HepG2 (cell line): ENCODE measurements at regions not wholly inside any gene's neighbourhood (a gene's known extent, or its start where the extent isn't known, plus 50 kb on each side); places are given as distances from the start of the nearest gene placed in this dataset.
A peak's percentile ranks its signal among the peaks of the same experiment; 100 is the strongest.

ENCODE experiments used
- ELF4 ChIP-seq: sonication (generic); formaldehyde crosslinking; IDR thresholded peaks from 2 replicates; pipeline ENCODE4 v1.5.0; 2020; ENCODE audit warnings: missing genetic modification reagents, mild to moderate bottlenecking, moderate library complexity, borderline replicate concordance
- FOXA3 ChIP-seq: IDR thresholded peaks from 2 replicates; pipeline ENCODE4 v1.6.1; 2016; ENCODE audit warnings: missing genetic modification reagents, missing compliant biosample characterization
- GPN1 ChIP-seq: sonication (generic); formaldehyde crosslinking; IDR thresholded peaks from 2 replicates; pipeline ENCODE4 v1.5.1; 2020; ENCODE audit warnings: missing genetic modification reagents, borderline replicate concordance
- HOXA7 ChIP-seq: sonication (generic); formaldehyde crosslinking; IDR thresholded peaks from 2 replicates; pipeline ENCODE4 v1.8.1; 2022; ENCODE audit warnings: mild to moderate bottlenecking, missing genetic modification reagents, moderate library complexity
- MAFF ChIP-seq: IDR thresholded peaks from 2 replicates; pipeline ENCODE4 v1.6.1; 2011; ENCODE audit warnings: low read depth, low read length, improper control_type of control experiment
- MLLT10 ChIP-seq: sonication (generic); formaldehyde crosslinking; IDR thresholded peaks from 2 replicates; pipeline ENCODE4 v1.4.0; 2020; ENCODE audit warnings: missing genetic modification reagents
- NFYB ChIP-seq: sonication (generic); formaldehyde crosslinking; IDR thresholded peaks from 2 replicates; pipeline ENCODE4 v1.4.0; 2020; ENCODE audit warnings: missing genetic modification reagents
- PRDM4 ChIP-seq: sonication (generic); formaldehyde crosslinking; IDR thresholded peaks from 2 replicates; pipeline ENCODE4 v1.9.0; 2021; ENCODE audit warnings: missing genetic modification reagents, borderline replicate concordance
- PTBP1 ChIP-seq: fragments of 200-400 bp; formaldehyde crosslinking; IDR thresholded peaks from 2 replicates; pipeline ENCODE4 v1.6.1; 2018; ENCODE audit warnings: low read length, low read depth; ENCODE audit not compliant: poor library complexity, severe bottlenecking
- RNF2 ChIP-seq: fragments of 450-650 bp; conservative IDR thresholded peaks from 2 replicates; pipeline ENCODE4 v1.6.1; 2016; ENCODE audit warnings: low read depth
- SMAD1 ChIP-seq: sonication (generic); formaldehyde crosslinking; IDR thresholded peaks from 2 replicates; pipeline ENCODE4 v1.4.0; 2020; ENCODE audit warnings: missing genetic modification reagents, low read depth, mild to moderate bottlenecking, borderline replicate concordance
- ZNF296 ChIP-seq: sonication (generic); formaldehyde crosslinking; conservative IDR thresholded peaks from 2 replicates; pipeline ENCODE4 v1.5.0; 2020; ENCODE audit warnings: mild to moderate bottlenecking, missing genetic modification reagents
- ZNF367 ChIP-seq: sonication (generic); formaldehyde crosslinking; IDR thresholded peaks from 2 replicates; pipeline ENCODE4 v1.4.0; 2020; ENCODE audit warnings: missing genetic modification reagents, borderline replicate concordance
- ZNF567 ChIP-seq: sonication (generic); formaldehyde crosslinking; IDR thresholded peaks from 2 replicates; pipeline ENCODE4 v1.8.1; 2023; ENCODE audit warnings: mild to moderate bottlenecking, missing genetic modification reagents, borderline replicate concordance
- ZNF607 ChIP-seq: sonication (generic); formaldehyde crosslinking; IDR thresholded peaks from 2 replicates; pipeline ENCODE4 v1.5.1; 2020; ENCODE audit warnings: missing genetic modification reagents, mild to moderate bottlenecking, borderline replicate concordance
- ZNF639 ChIP-seq: conservative IDR thresholded peaks from 2 replicates; pipeline ENCODE4 v1.6.1; 2018; ENCODE audit warnings: missing genetic modification reagents
- ZNF660 ChIP-seq: sonication (generic); formaldehyde crosslinking; IDR thresholded peaks from 2 replicates; pipeline ENCODE4 v1.5.1; 2020; ENCODE audit warnings: mild to moderate bottlenecking, low read depth, missing genetic modification reagents, borderline replicate concordance
- ZNF672 ChIP-seq: sonication (generic); formaldehyde crosslinking; IDR thresholded peaks from 2 replicates; pipeline ENCODE4 v1.8.1; 2022; ENCODE audit warnings: missing genetic modification reagents
- ZNF878 ChIP-seq: sonication (generic); formaldehyde crosslinking; IDR thresholded peaks from 2 replicates; pipeline ENCODE4 v1.8.1; 2023; ENCODE audit warnings: mild to moderate bottlenecking, missing genetic modification reagents, moderate library complexity
- TF ChIP-seq, protein P1 (sequence below): sonication (generic); formaldehyde crosslinking; IDR thresholded peaks from 2 replicates; pipeline ENCODE4 v1.9.0; 2021; ENCODE audit warnings: missing genetic modification reagents, borderline replicate concordance
- TF ChIP-seq, protein P2 (sequence below): sonication (generic); formaldehyde crosslinking; conservative IDR thresholded peaks from 2 replicates; pipeline ENCODE4 v1.4.0; 2020; ENCODE audit warnings: missing genetic modification reagents
- TF ChIP-seq, protein P3 (sequence below): IDR thresholded peaks from 2 replicates; pipeline ENCODE4 v1.6.1; 2012; ENCODE audit warnings: inconsistent platforms

GRCh38 chr20:50274570-50275430, 84.2 kb downstream of the CEBPB start (continued):
- TF ChIP-seq GPN1 (CRISPR knock-in tag) = no peak
- TF ChIP-seq ZNF672 (CRISPR knock-in tag) = no peak
- TF ChIP-seq ZNF607 (CRISPR knock-in tag) = peak; percentile 66
- TF ChIP-seq ZNF567 (CRISPR knock-in tag) = peak; percentile 86; the same call in 1 of the 2 replicates
- TF ChIP-seq FOXA3 (CRISPR knock-in tag) = peak; percentile 88
- peak; percentile 83; the same call in 1 of the 2 replicates for TF ChIP-seq SMAD1 (CRISPR knock-in tag)
- TF ChIP-seq, protein P1, sequence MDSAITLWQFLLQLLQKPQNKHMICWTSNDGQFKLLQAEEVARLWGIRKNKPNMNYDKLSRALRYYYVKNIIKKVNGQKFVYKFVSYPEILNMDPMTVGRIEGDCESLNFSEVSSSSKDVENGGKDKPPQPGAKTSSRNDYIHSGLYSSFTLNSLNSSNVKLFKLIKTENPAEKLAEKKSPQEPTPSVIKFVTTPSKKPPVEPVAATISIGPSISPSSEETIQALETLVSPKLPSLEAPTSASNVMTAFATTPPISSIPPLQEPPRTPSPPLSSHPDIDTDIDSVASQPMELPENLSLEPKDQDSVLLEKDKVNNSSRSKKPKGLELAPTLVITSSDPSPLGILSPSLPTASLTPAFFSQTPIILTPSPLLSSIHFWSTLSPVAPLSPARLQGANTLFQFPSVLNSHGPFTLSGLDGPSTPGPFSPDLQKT (CRISPR knock-in tag) = no peak
- TF ChIP-seq PTBP1 = peak; percentile 91
- peak; percentile 98 for TF ChIP-seq ZNF296 (CRISPR knock-in tag)
- TF ChIP-seq MLLT10 (CRISPR knock-in tag) = no peak
- TF ChIP-seq PRDM4 (CRISPR knock-in tag) = no peak
- no peak for TF ChIP-seq ELF4
- no peak for TF ChIP-seq MAFF
- TF ChIP-seq NFYB (CRISPR knock-in tag) = no peak
- no peak for TF ChIP-seq ZNF878
- TF ChIP-seq, protein P2, sequence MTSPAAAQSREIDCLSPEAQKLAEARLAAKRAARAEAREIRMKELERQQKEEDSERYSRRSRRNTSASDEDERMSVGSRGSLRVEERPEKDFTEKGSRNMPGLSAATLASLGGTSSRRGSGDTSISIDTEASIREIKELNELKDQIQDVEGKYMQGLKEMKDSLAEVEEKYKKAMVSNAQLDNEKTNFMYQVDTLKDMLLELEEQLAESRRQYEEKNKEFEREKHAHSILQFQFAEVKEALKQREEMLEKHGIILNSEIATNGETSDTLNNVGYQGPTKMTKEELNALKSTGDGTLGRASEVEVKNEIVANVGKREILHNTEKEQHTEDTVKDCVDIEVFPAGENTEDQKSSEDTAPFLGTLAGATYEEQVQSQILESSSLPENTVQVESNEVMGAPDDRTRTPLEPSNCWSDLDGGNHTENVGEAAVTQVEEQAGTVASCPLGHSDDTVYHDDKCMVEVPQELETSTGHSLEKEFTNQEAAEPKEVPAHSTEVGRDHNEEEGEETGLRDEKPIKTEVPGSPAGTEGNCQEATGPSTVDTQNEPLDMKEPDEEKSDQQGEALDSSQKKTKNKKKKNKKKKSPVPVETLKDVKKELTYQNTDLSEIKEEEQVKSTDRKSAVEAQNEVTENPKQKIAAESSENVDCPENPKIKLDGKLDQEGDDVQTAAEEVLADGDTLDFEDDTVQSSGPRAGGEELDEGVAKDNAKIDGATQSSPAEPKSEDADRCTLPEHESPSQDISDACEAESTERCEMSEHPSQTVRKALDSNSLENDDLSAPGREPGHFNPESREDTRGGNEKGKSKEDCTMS (CRISPR knock-in tag) = no peak
- TF ChIP-seq, protein P3, sequence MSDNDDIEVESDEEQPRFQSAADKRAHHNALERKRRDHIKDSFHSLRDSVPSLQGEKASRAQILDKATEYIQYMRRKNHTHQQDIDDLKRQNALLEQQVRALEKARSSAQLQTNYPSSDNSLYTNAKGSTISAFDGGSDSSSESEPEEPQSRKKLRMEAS = peak; percentile 92
- TF ChIP-seq ZNF367 (CRISPR knock-in tag) = no peak
- no peak for TF ChIP-seq RNF2
- no peak for TF ChIP-seq ZNF660 (CRISPR knock-in tag)
- no peak for TF ChIP-seq HOXA7 (CRISPR knock-in tag)
- no peak; the same call in 1 of the 2 replicates for TF ChIP-seq ZNF639 (CRISPR knock-in tag)
